ENCODE measurements at regions not wholly inside any gene's neighbourhood (a gene's known extent, or its start where the extent isn't known, plus 50 kb on each side); places are given as distances from the start of the nearest gene placed in this dataset.
"Not testable (repeated sequence)": the region's sequence is repeated elsewhere in the genome, so short reads cannot be mapped to it uniquely, and the experiment has no call there.

GRCh38 chr6:112683926-112684325, 336.8 kb downstream of the RFPL4B start:
- intact Hi-C loops (cut with DNase I) = no loop called here
- no peaks in the 10 kb centered on the region for H3K9me3 ChIP-seq
- no peak for TF ChIP-seq CTCF (IDR thresholded peaks at IDR 0.05)
- H3K27me3 ChIP-seq = no peaks in the 10 kb centered on the region
- 54 to 61% methylated on average over 3 of the region's 3 CpGs for WGBS, 2 donors
- peak in 5 of 8 donors; percentile 42 to 62 (median 52) for ATAC-seq
- H3K36me3 ChIP-seq = no peaks in the 10 kb centered on the region
- no peak overlapping the region for H3K4me3 ChIP-seq
- H3K4me1 ChIP-seq = no peaks in the 10 kb centered on the region
- no peak for DNase-seq
- no peak overlapping the region for H3K27ac ChIP-seq

GRCh38 chr6:112685521-112686220, 338.5 kb downstream of the RFPL4B start:
- ATAC-seq; intact Hi-C loops (cut with DNase I); H3K27ac ChIP-seq; H3K4me1 ChIP-seq; H3K27me3 ChIP-seq; DNase-seq; H3K36me3 ChIP-seq; H3K4me3 ChIP-seq; H3K9me3 ChIP-seq: not testable (repeated sequence)
- 97 to 98% methylated on average over 15 of the region's 15 CpGs for WGBS, 2 donors

DNA sequence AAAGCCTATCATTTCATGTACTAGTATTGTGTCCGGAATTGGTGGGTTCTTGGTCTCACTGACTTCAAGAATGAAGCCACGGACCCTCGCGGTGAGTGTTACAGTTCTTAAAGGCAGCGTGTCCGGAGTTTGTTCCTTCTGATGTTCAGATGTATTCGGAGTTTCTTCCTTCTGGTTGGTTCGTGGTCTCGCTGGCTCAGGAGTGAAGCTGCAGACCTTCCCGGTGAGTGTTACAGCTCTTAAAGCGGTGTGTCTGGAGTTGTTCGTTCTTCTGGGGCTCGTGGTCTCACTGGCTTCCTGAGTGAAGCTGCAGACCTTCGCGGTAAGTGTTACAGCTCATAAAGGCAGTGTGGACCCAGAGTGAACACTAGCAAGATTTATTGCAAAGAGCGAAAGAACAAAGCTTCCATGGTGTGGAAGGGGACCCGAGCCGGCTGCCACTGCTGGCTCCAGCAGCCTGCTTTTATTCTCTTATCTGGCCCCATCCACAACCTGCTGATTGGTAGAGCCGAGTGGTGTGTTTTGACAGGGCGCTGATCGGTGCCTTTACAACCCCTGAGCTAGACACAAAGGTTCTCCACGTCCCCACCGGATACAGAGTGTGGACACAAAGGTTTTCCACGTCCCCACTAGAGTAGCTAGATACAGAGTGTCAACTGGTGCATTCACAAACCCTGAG, 341.5 kb downstream of the RFPL4B start:
- DNase-seq; H3K9me3 ChIP-seq; intact Hi-C loops (cut with DNase I); H3K27ac ChIP-seq; H3K4me3 ChIP-seq; ATAC-seq; H3K27me3 ChIP-seq; H3K36me3 ChIP-seq: not testable (repeated sequence)
- peaks cover 0 to 13% (median 7%) of the 10 kb centered on the region in 9 donors for H3K4me1 ChIP-seq
- 87 to 91% methylated on average over 24 of the region's 24 CpGs for WGBS, 2 donors

DNA sequence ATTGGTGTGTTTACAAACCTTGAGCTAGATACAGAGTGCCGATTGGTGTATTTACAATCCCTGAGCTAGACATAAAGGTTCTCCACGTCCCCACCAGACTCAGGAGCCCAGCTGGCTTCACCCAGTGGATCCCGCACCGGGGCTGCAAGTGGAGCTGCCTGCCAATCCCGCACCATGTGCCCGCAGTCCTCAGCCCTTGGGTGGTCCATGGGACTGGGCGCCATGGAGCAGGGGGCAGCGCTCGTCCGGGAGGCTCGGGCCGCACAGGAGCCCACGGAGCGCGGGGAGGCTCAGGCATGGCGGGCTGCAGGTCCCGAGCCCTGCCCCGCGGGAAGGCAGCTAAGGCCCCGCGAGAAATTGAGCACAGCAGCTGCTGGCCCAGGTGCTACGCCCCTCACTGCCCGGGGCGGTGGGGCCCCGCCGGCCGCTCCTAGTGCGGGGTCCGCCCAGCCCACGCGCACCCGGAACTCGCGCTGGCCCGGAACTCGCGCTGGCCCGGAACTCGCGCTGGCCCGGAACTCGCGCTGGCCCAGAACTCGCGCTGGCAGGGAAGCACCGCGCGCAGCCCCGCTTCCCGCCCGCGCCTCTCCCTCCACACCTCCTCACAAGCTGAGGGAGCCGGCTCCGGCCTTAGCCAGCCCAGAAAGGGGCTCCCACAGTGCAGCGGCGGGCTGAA, 342.2 kb downstream of the RFPL4B start:
- 98 to 99% methylated on average over 52 to 54 of the region's 56 CpGs for WGBS, 2 donors
- intact Hi-C loops (cut with DNase I); H3K9me3 ChIP-seq; ATAC-seq; H3K36me3 ChIP-seq; H3K4me3 ChIP-seq; H3K27me3 ChIP-seq; H3K27ac ChIP-seq; DNase-seq: not testable (repeated sequence)
- H3K4me1 ChIP-seq = peaks cover 0 to 13% (median 7%) of the 10 kb centered on the region in 9 donors

- peak overlapping the region in 1 of 10 donors; percentile 26 for H3K27ac ChIP-seq
- H3K4me3 ChIP-seq = no peak overlapping the region
- DNase-seq (no peak), ATAC-seq (peak in 2 of 8 donors; percentile 24 to 42)
- H3K9me3 ChIP-seq = no peaks in the 10 kb centered on the region
- peaks cover 0 to 13% (median 7%) of the 10 kb centered on the region in 9 donors for H3K4me1 ChIP-seq
- 42 to 58% methylated on average over 6 of the region's 6 CpGs for WGBS, 2 donors
- no peaks in the 10 kb centered on the region for H3K27me3 ChIP-seq
- TF ChIP-seq CTCF (IDR thresholded peaks at IDR 0.05) = no peak
- intact Hi-C loops (cut with DNase I) = no loop called here
- no peaks in the 10 kb centered on the region for H3K36me3 ChIP-seq
Observed at GRCh38 chr6:112690497-112691202, 343.5 kb downstream of the RFPL4B start.
